Stimulated activated CD8-positive, alpha-beta memory T cell treated with anti-CD3 and anti-CD28 coated beads, Interleukin-2, amount 100 ng/mL, for 48 hours (primary cell): ENCODE measurements at regions not wholly inside any gene's neighbourhood (a gene's known extent, or its start where the extent isn't known, plus 50 kb on each side); places are given as distances from the start of the nearest gene placed in this dataset.
"Not testable (repeated sequence)": the region's sequence is repeated elsewhere in the genome, so short reads cannot be mapped to it uniquely, and the experiment has no call there.

Experiments used
- DNase-seq, 2 donors: peaks; one replicate each; pipeline ENCODE4 v3.0.0-alpha.2; 2020; ENCODE audit warnings: low read depth in 2 of 2

DNA sequence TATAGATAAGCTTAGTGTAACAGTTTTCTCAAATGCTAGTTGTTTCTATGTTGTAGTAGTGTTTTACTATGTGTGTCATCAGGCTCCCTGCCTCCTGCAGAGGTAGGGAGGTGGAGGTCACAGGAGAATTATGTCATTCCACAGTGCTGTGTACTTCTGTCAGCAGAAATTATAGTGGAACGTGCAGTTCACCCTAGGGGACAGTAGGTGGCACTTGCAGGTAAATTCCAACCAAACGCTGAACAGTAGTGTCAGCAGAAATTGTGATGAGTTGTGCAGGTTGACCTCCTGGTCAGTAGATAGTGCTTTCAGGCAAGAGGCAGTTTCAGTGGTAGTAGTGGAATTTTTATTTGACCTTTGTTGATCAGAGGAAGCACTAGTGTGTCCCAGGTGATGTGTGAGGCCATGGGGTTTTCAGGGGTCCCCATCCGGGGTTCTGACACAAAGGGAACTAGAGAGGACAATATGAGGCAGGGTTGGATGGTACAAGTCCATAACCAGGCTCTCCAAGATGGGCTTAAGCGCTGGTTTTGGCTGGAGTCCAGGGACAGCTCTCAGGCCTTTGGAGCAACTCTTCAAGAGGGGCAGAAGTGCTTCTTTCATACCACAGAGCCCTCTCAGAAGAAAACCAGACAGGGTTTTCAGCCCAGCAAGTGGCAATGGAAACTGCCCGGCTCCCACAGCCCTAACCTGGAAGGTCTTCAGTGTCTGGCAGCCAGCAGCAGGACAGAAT, 402.9 kb downstream of the CYLC2 start:
- peak in 1 of 2 donors; percentile 1 for DNase-seq

DNA sequence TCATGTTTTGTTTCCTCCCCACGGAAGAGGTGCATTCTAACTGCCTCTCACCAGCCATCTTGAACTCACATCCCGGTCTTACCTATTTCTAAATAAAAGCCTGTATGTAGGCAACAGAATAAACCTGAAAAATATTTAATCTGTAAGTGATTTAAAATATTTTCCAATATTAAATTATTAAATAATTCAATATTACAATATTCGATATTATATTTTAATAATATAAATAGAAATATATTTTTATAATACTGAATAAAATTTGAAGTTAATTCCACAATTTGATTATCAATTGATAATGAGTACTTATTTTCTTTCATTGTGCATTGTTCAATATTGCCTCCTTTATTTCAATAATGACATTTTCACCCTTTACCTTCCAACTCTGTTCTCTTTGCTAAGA, 404.4 kb downstream of the CYLC2 start:
- DNase-seq = no peak

DNA sequence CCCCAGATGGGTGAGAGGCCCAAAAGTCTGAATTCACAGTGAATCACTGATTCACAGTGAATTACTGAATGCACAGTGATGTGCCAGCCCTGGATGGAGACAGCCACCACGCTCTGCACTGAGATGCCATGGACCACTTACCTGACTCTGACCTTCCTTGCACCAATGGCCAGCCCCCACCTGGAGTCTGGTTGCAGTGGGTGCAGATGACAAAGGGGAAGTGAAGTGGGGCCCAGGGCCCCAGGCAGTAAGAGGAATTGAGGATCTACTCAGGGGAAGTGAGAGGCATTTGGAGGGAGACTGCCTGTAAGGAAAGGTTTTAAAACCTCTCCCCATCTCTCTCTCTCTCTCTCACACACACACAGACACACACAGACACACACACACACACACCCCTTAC, 412.1 kb downstream of the CYLC2 start:
- DNase-seq = no peak

GRCh38 chr9:103410059-103410458, 414.9 kb downstream of the CYLC2 start:
- no peak for DNase-seq

- DNase-seq = no peak
Observed at GRCh38 chr9:103427696-103428095, 432.6 kb downstream of the CYLC2 start.

- no peak for DNase-seq
Observed at GRCh38 chr9:103430469-103430868, 435.3 kb downstream of the CYLC2 start.

DNA sequence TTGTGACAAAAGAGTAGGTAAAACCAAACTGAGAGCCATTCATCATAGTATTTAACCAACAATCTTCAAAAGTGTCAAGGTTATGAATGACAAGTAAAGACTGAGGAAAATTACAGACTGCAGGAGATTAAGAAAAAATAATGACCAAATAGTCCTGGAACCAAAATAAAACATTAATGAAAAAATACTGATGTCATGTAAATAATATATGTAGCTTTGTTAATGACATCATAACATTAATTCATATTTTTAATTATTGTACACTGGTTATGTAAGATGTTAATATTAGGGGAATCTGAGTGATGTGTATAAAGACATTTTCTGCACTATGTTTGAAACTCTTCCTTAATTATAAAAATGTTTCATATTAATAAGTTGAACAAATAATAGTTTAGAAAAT, 436.7 kb downstream of the CYLC2 start:
- no peak for DNase-seq

DNA sequence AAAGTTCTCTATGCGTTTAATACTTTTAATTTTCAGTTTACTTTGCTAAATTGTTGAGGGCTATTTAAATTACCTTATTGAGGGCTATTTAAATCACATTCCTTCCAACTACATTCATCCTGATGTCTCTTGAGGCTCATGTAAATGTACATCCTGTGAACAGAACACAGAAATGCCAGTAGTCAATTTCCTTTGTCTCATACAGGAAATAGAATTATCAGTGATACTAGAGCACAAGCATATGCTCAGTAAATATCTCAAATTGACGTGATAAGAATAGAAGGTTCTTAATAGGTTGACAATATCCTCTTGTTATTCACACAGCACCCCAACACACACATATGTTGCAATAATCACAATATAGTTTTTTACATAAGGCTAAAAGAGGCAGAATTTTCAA, 449.0 kb downstream of the CYLC2 start:
- no peak for DNase-seq

DNA sequence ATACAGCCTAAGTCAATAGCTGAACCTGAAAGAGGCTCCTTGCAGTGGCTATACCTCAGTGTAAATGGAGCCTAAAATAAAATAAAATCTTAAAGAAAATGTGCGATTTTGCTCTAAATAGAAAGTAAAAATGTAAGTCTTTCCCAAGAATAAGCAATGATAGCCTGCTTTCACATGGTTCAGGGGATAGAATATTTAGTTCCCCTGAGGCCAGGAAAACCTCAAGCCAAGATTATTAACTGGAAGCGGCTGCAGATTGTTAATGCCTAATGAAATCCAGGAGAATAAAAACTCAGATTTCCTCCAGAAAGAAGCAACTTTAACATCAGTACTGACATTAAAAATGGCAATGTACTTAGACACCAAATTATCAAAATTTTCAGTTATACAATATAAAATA, 463.7 kb downstream of the CYLC2 start:
- DNase-seq = no peak

GRCh38 chr9:103471241-103471640, 476.1 kb downstream of the CYLC2 start:
- DNase-seq = no peak

GRCh38 chr9:103474156-103474555, 479.0 kb downstream of the CYLC2 start:
- no peak for DNase-seq

DNA sequence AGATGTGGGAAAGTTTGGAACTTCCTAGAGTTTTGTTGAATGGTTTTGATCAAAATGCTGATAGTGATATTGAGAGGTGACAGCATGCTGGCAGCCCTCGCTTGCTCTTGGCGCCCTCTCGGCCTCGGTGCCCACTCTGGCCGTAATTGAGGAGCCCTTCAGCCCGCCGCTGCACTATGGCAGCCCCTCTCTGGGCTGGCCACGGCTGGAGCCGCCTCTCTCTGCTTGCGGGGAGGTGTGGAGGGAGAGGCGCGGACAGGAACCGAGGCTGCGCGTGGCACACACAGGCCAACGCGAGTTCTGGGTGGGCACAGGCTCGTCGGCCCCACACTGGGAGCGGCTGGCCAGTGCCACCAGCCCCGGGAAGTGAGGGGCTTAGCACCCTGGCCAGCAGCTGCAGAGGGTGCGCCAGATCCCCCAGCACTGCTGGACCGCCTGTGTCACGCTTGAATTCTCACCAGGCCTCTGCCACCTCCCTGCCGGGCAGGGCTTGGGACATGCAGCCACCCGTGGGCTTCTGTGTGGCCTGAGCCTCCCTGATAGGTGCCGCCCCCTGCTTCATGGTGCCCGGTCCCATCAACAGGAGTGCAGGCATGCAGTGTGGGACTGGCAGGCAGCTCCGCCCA, 488.5 kb downstream of the CYLC2 start:
- DNase-seq = no peak

DNA sequence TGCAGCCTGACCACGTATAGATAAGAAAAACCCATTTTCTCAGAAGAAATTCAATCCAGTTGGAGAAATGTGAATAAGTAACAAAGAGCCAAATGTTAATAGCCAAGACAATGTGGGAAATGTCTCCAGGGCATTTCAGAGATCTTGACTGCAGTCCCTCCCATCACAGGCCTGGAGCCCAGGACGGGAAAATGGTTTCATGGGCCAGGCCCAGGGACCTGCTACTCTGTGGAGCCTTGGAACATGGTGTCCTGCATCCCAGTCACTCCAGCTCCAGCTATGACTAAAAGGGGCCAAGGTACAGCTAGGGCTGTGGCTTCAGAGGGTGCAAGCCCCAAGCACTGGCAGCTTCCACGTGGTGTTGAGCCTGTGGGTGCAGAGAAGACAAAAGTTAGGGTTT, 490.0 kb downstream of the CYLC2 start:
- DNase-seq = no peak

DNA sequence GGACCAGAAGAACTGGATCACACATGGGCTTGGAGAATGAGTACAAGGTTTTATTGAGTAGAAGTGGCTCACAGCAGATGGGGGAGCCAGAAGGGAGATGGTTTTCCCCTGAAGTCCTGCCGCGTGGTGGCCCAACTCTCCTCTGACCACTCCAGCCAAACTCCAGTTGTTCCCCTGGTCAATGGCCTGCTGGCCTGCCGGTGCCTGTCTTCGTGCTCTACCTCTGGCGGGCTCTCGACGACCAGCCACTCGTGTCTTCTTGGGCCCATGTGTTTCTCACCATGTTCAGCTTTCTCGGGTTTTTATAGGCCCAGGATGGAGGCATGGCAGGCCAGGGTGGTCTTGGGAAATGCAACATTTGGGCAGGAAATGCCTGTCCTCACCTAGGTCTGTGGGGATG, 519.6 kb downstream of the CYLC2 start:
- no peak for DNase-seq

DNA sequence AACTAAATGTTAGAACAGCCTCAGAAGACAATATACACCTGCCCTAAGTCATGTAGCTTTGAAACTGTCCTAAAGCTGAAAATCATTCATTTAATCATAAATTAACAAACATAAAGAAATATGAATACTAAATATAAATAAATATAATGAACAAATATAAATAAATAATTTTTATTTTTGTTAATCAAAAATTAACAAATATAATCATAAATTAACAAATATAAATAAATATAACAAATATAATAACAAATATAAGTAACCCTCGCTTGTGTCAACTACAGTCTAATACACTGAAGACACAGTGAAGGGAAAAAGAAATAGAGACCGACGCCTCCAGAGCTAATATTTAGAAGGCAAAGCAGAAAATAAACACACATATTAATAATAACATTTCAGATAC, 527.3 kb downstream of the CYLC2 start:
- no peak for DNase-seq

DNA sequence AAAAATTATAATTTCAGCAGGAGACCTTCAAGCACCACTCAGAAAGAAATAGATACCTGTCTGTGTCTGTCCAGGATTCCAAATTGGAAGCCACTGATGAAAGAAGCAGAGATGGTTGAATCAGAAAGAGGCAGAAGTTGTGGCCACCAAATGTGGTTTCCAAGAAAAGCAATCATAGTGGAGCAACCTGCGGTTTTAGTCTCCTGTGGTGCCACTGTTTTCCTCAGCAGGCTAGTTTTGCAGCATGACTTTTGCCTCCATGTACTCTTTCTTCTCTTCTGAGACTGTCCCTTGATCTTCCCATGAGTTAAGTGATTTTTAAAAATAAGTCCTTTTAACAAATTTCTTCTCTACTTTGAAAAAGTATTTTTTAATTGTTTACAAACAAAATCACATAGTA, 535.8 kb downstream of the CYLC2 start:
- DNase-seq = no peak

GRCh38 chr9:103533318-103533717, 538.2 kb downstream of the CYLC2 start:
- no peak for DNase-seq

DNA sequence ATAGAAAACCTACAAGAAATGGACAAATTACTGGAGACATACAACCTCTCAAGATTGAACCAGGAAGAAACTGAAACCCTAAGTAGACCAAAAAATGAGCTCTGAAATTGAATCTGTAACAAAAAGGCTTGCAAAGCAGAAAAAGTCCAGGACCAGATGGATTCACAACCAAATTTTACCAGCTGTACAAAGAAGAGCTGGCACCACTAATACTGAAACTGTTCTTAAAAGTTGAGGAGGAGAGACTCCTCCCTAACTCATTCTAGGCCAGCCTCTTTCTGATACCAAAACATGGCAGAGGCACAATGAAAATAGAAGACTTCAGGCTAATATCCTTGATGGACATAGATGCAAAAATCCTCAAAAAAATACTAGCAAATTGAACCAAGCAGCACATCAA, 542.3 kb downstream of the CYLC2 start:
- no peak for DNase-seq

- no peak for DNase-seq
Observed at GRCh38 chr9:103545260-103545659, 548.8 kb upstream of the SMC2 start.

GRCh38 chr9:103552712-103553111, 541.4 kb upstream of the SMC2 start:
- DNase-seq = no peak

- DNase-seq = no peak
Observed at GRCh38 chr9:103574056-103574455, 520.1 kb upstream of the SMC2 start.

DNA sequence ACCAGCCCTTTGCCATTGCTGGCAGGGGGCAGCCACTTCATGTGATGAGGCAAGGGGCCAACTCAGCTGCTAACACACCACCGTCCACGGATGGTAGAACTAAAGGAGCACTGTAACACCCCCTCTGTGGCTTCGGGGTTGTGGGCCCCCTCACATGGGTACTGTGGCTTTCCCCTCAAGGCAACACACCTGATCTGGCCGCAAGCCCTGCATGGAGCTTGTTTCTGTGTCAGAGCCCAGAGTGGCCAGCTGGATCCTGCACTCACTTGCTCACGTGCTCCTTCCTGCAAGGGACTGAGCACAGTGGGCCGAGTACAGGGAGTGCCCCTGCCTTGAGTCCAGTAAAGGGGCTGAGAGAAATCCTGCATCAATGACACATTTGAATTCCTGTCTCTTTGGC, 507.4 kb upstream of the SMC2 start:
- DNase-seq = no peak

- no peak for DNase-seq
Observed at GRCh38 chr9:103601287-103601686, 492.8 kb upstream of the SMC2 start.

- not testable (repeated sequence) for DNase-seq
Observed at GRCh38 chr9:103611950-103612349, 482.2 kb upstream of the SMC2 start.
